DOHH2 (cell line): ENCODE measurements at regions not wholly inside any gene's neighbourhood (a gene's known extent, or its start where the extent isn't known, plus 50 kb on each side); places are given as distances from the start of the nearest gene placed in this dataset.

ENCODE experiments used
- EZH2phosphoT487 ChIP-seq: fragments of 200-600 bp; sonication (generic); IDR thresholded peaks from 2 replicates; pipeline ENCODE4 v1.6.1; 2017; ENCODE audit warnings: borderline replicate concordance, mild to moderate bottlenecking, antibody characterized with exemption, low read length, moderate library complexity, mixed read lengths
- TF ChIP-seq, protein P1 (sequence below): fragments of 200-600 bp; sonication (generic); IDR thresholded peaks from one replicate; pipeline ENCODE4 v1.5.1; 2014; ENCODE audit warnings: antibody characterized with exemption, mild to moderate bottlenecking, low read depth, low read length; ENCODE audit not compliant: poor library complexity, severe bottlenecking

DNA sequence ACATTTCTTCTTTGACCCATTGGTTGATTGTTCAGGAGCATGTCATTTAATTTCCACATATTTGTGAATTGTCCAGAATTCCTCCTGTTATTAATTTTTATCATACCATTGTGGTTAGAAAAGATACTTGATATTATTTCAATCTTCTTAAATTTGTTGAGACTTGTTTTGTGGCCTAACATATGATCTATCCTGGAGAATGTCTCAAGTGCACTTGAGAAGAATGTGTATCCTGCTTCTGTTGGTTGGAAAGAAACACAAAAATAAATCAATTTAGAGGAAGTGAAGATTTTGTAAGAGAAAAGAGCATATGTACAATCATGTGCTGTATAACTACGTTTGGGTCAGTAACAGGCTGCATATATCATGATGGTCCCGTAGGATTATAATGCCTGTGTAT lies 118.6 kb upstream of the CDC42EP3 start:
- TF ChIP-seq, protein P1, sequence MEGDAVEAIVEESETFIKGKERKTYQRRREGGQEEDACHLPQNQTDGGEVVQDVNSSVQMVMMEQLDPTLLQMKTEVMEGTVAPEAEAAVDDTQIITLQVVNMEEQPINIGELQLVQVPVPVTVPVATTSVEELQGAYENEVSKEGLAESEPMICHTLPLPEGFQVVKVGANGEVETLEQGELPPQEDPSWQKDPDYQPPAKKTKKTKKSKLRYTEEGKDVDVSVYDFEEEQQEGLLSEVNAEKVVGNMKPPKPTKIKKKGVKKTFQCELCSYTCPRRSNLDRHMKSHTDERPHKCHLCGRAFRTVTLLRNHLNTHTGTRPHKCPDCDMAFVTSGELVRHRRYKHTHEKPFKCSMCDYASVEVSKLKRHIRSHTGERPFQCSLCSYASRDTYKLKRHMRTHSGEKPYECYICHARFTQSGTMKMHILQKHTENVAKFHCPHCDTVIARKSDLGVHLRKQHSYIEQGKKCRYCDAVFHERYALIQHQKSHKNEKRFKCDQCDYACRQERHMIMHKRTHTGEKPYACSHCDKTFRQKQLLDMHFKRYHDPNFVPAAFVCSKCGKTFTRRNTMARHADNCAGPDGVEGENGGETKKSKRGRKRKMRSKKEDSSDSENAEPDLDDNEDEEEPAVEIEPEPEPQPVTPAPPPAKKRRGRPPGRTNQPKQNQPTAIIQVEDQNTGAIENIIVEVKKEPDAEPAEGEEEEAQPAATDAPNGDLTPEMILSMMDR, result no peak
- no peak for TF ChIP-seq EZH2phosphoT487
